ENCODE measurements at regions not wholly inside any gene's neighbourhood (a gene's known extent, or its start where the extent isn't known, plus 50 kb on each side); places are given as distances from the start of the nearest gene placed in this dataset.

DNA sequence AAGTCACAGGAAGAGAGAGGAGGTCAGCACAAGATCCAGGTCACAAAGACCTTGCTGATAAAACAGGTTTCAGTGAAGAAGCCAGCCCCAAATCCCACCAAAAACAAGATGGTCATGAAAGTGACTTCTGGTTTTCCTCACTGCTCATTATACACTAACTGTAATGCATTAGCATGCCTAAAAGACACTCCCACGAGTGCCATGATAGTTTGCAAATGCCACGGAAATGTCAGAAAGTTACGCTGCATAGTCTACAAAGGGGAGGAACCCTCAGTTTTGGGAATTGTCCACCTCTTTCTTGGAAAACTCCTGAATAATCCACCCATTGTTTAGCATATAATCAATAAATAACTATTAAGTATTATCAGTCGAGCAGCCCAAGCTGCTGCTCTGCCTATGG is 427.2 kb downstream of the RFPL4B start:
- intact Hi-C loops (cut with DNase I; ENCODE audit: low total_unique reads) = no loop called here
- no peak for DNase-seq

DNA sequence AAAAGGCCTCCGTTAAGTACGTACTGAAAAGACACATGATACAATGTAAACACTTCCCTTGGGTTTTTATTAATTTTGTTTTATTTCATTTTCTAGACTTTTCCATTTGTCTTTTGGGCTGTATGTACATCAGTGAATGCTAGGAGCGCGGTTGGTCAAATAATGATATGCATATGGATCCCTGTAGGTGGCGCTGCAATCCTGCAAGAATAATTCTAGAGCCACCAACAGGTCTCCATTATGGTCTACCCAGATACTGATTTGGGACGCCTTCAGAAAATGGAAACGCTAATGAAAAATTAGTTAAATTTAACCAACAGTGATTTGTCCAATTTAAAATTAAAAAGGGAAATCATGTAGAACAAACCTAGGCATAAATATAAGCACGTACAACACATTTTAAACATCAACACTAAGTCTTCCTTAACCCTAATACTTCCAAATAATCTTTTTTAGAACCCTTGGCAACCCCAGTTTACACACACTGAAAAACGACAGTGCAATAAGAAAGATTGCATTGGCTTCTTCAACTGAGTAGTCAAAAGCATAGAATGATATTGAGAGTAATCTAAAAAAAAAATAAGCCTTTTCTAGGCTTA is 433.5 kb downstream of the RFPL4B start:
- intact Hi-C loops (cut with DNase I; ENCODE audit: low total_unique reads) = no loop called here
- TF ChIP-seq, protein P1, sequence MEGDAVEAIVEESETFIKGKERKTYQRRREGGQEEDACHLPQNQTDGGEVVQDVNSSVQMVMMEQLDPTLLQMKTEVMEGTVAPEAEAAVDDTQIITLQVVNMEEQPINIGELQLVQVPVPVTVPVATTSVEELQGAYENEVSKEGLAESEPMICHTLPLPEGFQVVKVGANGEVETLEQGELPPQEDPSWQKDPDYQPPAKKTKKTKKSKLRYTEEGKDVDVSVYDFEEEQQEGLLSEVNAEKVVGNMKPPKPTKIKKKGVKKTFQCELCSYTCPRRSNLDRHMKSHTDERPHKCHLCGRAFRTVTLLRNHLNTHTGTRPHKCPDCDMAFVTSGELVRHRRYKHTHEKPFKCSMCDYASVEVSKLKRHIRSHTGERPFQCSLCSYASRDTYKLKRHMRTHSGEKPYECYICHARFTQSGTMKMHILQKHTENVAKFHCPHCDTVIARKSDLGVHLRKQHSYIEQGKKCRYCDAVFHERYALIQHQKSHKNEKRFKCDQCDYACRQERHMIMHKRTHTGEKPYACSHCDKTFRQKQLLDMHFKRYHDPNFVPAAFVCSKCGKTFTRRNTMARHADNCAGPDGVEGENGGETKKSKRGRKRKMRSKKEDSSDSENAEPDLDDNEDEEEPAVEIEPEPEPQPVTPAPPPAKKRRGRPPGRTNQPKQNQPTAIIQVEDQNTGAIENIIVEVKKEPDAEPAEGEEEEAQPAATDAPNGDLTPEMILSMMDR (IDR thresholded peaks at IDR 0.05) = peak; percentile 59 to 85 (median 73)
- no peak for TF ChIP-seq POLR2A (IDR thresholded peaks at IDR 0.05)
- peak; percentile 58 to 68 for DNase-seq

More for the DNA sequence above, 427.2 kb downstream of the RFPL4B start:
- no peaks in the 10 kb centered on the region for H3K4me1 ChIP-seq
- TF ChIP-seq POLR2A (IDR thresholded peaks at IDR 0.05) = no peak
- TF ChIP-seq, protein P1 (IDR thresholded peaks at IDR 0.05) = no peak
- no peak overlapping the region for H3K27ac ChIP-seq
- no peaks in the 10 kb centered on the region for H3K9me3 ChIP-seq
- H3K27me3 ChIP-seq = no peaks in the 10 kb centered on the region
- H3K4me3 ChIP-seq = no peak overlapping the region
- no peaks in the 10 kb centered on the region for H3K36me3 ChIP-seq

DNA sequence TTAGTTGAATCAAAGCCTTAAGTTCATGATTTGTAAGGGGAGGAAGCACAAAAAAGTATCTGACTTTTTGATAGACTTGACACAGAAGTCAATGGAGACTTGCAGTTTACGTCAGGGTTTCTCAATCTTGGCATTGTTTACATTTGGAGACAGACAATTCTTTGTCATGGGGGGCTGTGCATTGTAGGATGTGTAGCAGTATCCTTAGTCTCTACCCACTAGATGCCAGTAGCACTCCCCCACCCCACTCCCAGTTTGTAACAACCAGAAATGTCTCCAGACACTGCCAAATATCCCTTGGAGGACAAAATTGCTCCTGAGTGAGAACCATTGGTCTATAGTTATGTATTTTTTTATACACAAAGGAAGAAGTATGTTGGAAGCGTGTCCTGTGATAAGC is 434.1 kb downstream of the RFPL4B start:
- no peaks in the 10 kb centered on the region for H3K9me3 ChIP-seq
- intact Hi-C loops (cut with DNase I; ENCODE audit: low total_unique reads) = no loop called here

More for the DNA sequence above, 433.5 kb downstream of the RFPL4B start:
- Histone ChIP-seq H3K9me3 (no peaks in the 10 kb centered on the region), H3K27ac (no peak overlapping the region), H3K27me3 (no peaks in the 10 kb centered on the region), H3K4me3 (no peak overlapping the region), H3K36me3 (no peaks in the 10 kb centered on the region), H3K4me1 (no peaks in the 10 kb centered on the region)

DNA sequence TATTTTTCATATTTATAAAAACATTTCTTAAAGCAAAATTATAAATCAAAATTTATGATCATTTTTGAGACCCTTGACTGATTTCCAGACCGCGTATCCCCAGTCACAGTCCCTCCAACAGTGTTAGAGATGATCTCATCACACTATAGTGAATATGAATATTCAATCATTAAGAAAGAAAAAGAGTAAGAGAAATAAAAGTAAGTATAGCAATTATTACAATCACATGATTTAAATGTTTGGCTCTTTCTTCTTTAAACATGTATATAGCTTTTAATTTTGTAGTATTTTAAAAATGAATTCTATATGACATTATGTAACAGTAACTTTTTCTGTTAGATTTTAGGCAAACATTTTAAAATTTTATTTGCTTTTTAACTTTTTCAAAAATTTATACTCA is 438.3 kb downstream of the RFPL4B start:
- Histone ChIP-seq H3K9me3 (no peaks in the 10 kb centered on the region), H3K27me3 (no peaks in the 10 kb centered on the region), H3K4me3 (no peak overlapping the region), H3K36me3 (no peaks in the 10 kb centered on the region), H3K27ac (no peak overlapping the region), H3K4me1 (no peaks in the 10 kb centered on the region)
- TF ChIP-seq, protein P1 (IDR thresholded peaks at IDR 0.05) = no peak
- TF ChIP-seq POLR2A (IDR thresholded peaks at IDR 0.05) = no peak
- DNase-seq = no peak
- intact Hi-C loops (cut with DNase I; ENCODE audit: low total_unique reads) = no loop called here

More for the DNA sequence above, 434.1 kb downstream of the RFPL4B start:
- Histone ChIP-seq H3K4me3 (no peak overlapping the region), H3K27me3 (no peaks in the 10 kb centered on the region), H3K36me3 (no peaks in the 10 kb centered on the region), H3K27ac (no peak overlapping the region), H3K4me1 (no peaks in the 10 kb centered on the region)
- TF ChIP-seq POLR2A (IDR thresholded peaks at IDR 0.05) = no peak
- TF ChIP-seq, protein P1 (IDR thresholded peaks at IDR 0.05) = no peak
- DNase-seq = no peak

DNA sequence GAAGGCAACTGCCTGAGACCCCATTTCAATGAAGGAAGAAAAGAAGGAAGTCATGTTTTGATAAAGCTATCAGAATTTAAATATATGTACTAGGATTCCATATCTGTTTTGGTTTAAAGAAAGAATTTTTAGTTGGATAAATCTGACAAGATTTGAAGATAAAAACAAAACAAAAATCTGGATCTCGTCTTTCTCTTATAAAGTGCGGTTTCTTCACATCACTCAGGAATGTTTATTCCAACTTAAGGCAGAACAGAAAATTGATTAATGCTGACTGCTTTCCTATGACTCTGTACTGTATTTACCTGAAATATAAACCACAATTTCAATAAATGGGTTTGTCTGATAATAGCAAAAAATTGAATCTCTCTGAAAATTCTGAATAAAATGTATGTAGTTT is 439.7 kb downstream of the RFPL4B start:
- no peaks in the 10 kb centered on the region for H3K27me3 ChIP-seq
- intact Hi-C loops (cut with DNase I; ENCODE audit: low total_unique reads) = no loop called here
- H3K4me1 ChIP-seq = no peaks in the 10 kb centered on the region
- no peak overlapping the region for H3K4me3 ChIP-seq
- no peaks in the 10 kb centered on the region for H3K9me3 ChIP-seq
- no peak for TF ChIP-seq POLR2A (IDR thresholded peaks at IDR 0.05)
- TF ChIP-seq, protein P1 (IDR thresholded peaks at IDR 0.05) = no peak
- no peak for DNase-seq
- H3K36me3 ChIP-seq = no peaks in the 10 kb centered on the region
- no peak overlapping the region for H3K27ac ChIP-seq
